ENCODE measurements at regions not wholly inside any gene's neighbourhood (a gene's known extent, or its start where the extent isn't known, plus 50 kb on each side); places are given as distances from the start of the nearest gene placed in this dataset.
A peak's percentile ranks its signal among the peaks of the same experiment; 100 is the strongest.
"Not testable (repeated sequence)": the region's sequence is repeated elsewhere in the genome, so short reads cannot be mapped to it uniquely, and the experiment has no call there.

- Mint-ChIP-seq H3K27ac (no peak overlapping the region), H3K27me3 (no peaks in the 10 kb centered on the region), H3K4me3 (no peak overlapping the region), H3K36me3 (peaks cover 0 to 1% (median 0%) of the 10 kb centered on the region in 3 donors), H3K9me3 (peaks cover 8 to 25% (median 13%) of the 10 kb centered on the region in 5 donors), H3K4me1 (no peaks in the 10 kb centered on the region)
- ChIA-PET POLR2A (no interaction called here), CTCF (no interaction called here)
- no peak overlapping the region for H3K27ac ChIP-seq (ENCODE audit: low read depth, low read length)
- no peak for DNase-seq
- H3K27me3 ChIP-seq (ENCODE audit: insufficient read depth, low read length, poor library complexity, severe bottlenecking) = no peaks in the 10 kb centered on the region
- H3K36me3 ChIP-seq (ENCODE audit: insufficient read depth, low read length) = no peaks in the 10 kb centered on the region
- no peaks in the 10 kb centered on the region for H3K9me3 ChIP-seq (ENCODE audit: low read length)
- no peak overlapping the region for H3K4me3 ChIP-seq (ENCODE audit: low read length)
- H3K4me1 ChIP-seq (ENCODE audit: insufficient read depth, low read length) = no peaks in the 10 kb centered on the region
Measured at GRCh38 chr17:70947215-70947614, 777.9 kb downstream of the KCNJ2 start.

- POLR2A ChIA-PET = no interaction called here
- H3K27me3 ChIP-seq (ENCODE audit: insufficient read depth, low read length, poor library complexity, severe bottlenecking) = no peaks in the 10 kb centered on the region
- Mint-ChIP-seq H3K27ac (peak overlapping the region in 1 of 8 donors; percentile 19), H3K9me3 (peaks cover 9 to 32% (median 20%) of the 10 kb centered on the region in 5 donors), H3K27me3 (no peaks in the 10 kb centered on the region), H3K36me3 (peaks cover 0 to 1% (median 0%) of the 10 kb centered on the region in 3 donors), H3K4me1 (no peaks in the 10 kb centered on the region), H3K4me3 (no peak overlapping the region)
- H3K27ac ChIP-seq (ENCODE audit: low read depth, low read length) = no peak overlapping the region
- H3K4me3 ChIP-seq (ENCODE audit: low read length) = no peak overlapping the region
- H3K4me1 ChIP-seq (ENCODE audit: insufficient read depth, low read length) = no peaks in the 10 kb centered on the region
- no peaks in the 10 kb centered on the region for H3K36me3 ChIP-seq (ENCODE audit: insufficient read depth, low read length)
- H3K9me3 ChIP-seq (ENCODE audit: low read length) = no peaks in the 10 kb centered on the region
- DNase-seq = no peak
- CTCF ChIA-PET = no interaction called here
Measured at GRCh38 chr17:70947636-70948565, 778.6 kb downstream of the KCNJ2 start.

- H3K27me3 ChIP-seq (ENCODE audit: insufficient read depth, low read length, poor library complexity, severe bottlenecking); DNase-seq; POLR2A ChIA-PET; H3K4me1 Mint-ChIP-seq; H3K4me3 ChIP-seq (ENCODE audit: low read length); H3K27me3 Mint-ChIP-seq; H3K27ac Mint-ChIP-seq; H3K36me3 Mint-ChIP-seq; CTCF ChIA-PET; H3K36me3 ChIP-seq (ENCODE audit: insufficient read depth, low read length); H3K4me3 Mint-ChIP-seq; H3K4me1 ChIP-seq (ENCODE audit: insufficient read depth, low read length); H3K9me3 ChIP-seq (ENCODE audit: low read length); H3K27ac ChIP-seq (ENCODE audit: low read depth, low read length): not testable (repeated sequence)
- H3K9me3 Mint-ChIP-seq = peaks cover 3 to 26% (median 23%) of the 10 kb centered on the region in 5 donors
Measured at GRCh38 chr17:70953140-70953539, 783.8 kb downstream of the KCNJ2 start.

- Histone ChIP-seq H3K27ac (ENCODE audit: low read depth, low read length) (no peak overlapping the region), H3K27me3 (ENCODE audit: insufficient read depth, low read length, poor library complexity, severe bottlenecking) (no peaks in the 10 kb centered on the region), H3K4me3 (ENCODE audit: low read length) (no peak overlapping the region), H3K9me3 (ENCODE audit: low read length) (no peaks in the 10 kb centered on the region), H3K36me3 (ENCODE audit: insufficient read depth, low read length) (no peaks in the 10 kb centered on the region), H3K4me1 (ENCODE audit: insufficient read depth, low read length) (no peaks in the 10 kb centered on the region)
- Mint-ChIP-seq H3K27me3 (no peaks in the 10 kb centered on the region), H3K9me3 (peaks cover 0 to 23% (median 13%) of the 10 kb centered on the region in 5 donors), H3K4me1 (no peaks in the 10 kb centered on the region), H3K27ac (no peak overlapping the region), H3K4me3 (no peak overlapping the region), H3K36me3 (no peaks in the 10 kb centered on the region)
- POLR2A ChIA-PET = no interaction called here
- DNase-seq = no peak
- CTCF ChIA-PET = no interaction called here
Measured at GRCh38 chr17:70955441-70955840, 786.1 kb downstream of the KCNJ2 start.

GRCh38 chr17:70956726-70957125 lies 787.4 kb downstream of the KCNJ2 start:
- Mint-ChIP-seq H3K4me1 (no peaks in the 10 kb centered on the region), H3K27me3 (no peaks in the 10 kb centered on the region), H3K4me3 (no peak overlapping the region), H3K36me3 (no peaks in the 10 kb centered on the region), H3K9me3 (peaks cover 0 to 20% (median 11%) of the 10 kb centered on the region in 5 donors), H3K27ac (no peak overlapping the region)
- POLR2A ChIA-PET = no interaction called here
- Histone ChIP-seq H3K27me3 (ENCODE audit: insufficient read depth, low read length, poor library complexity, severe bottlenecking) (no peaks in the 10 kb centered on the region), H3K4me3 (ENCODE audit: low read length) (no peak overlapping the region), H3K9me3 (ENCODE audit: low read length) (no peaks in the 10 kb centered on the region), H3K36me3 (ENCODE audit: insufficient read depth, low read length) (no peaks in the 10 kb centered on the region), H3K4me1 (ENCODE audit: insufficient read depth, low read length) (no peaks in the 10 kb centered on the region), H3K27ac (ENCODE audit: low read depth, low read length) (no peak overlapping the region)
- no peak for DNase-seq
- CTCF ChIA-PET = no interaction called here

- ChIA-PET POLR2A (no interaction called here), CTCF (no interaction called here)
- no peaks in the 10 kb centered on the region for H3K36me3 ChIP-seq (ENCODE audit: insufficient read depth, low read length)
- no peaks in the 10 kb centered on the region for H3K9me3 ChIP-seq (ENCODE audit: low read length)
- no peak overlapping the region for H3K4me3 ChIP-seq (ENCODE audit: low read length)
- Mint-ChIP-seq H3K4me3 (no peak overlapping the region), H3K27me3 (no peaks in the 10 kb centered on the region), H3K27ac (no peak overlapping the region), H3K9me3 (peaks cover 4 to 21% (median 7%) of the 10 kb centered on the region in 5 donors), H3K36me3 (no peaks in the 10 kb centered on the region), H3K4me1 (no peaks in the 10 kb centered on the region)
- DNase-seq = no peak
- H3K27me3 ChIP-seq (ENCODE audit: insufficient read depth, low read length, poor library complexity, severe bottlenecking) = no peaks in the 10 kb centered on the region
- H3K27ac ChIP-seq (ENCODE audit: low read depth, low read length) = no peak overlapping the region
- H3K4me1 ChIP-seq (ENCODE audit: insufficient read depth, low read length) = no peaks in the 10 kb centered on the region
Measured at GRCh38 chr17:70961341-70961740, 792.0 kb downstream of the KCNJ2 start.

GRCh38 chr17:70968302-70968701 lies 799.0 kb downstream of the KCNJ2 start:
- no peak overlapping the region for H3K27ac Mint-ChIP-seq
- ChIA-PET CTCF (no interaction called here), POLR2A (no interaction called here)
- no peaks in the 10 kb centered on the region for H3K9me3 ChIP-seq (ENCODE audit: low read length)
- H3K9me3 Mint-ChIP-seq = peaks cover 6 to 22% (median 14%) of the 10 kb centered on the region in 5 donors
- no peak for DNase-seq
- no peaks in the 10 kb centered on the region for H3K4me1 ChIP-seq (ENCODE audit: insufficient read depth, low read length)
- no peak overlapping the region for H3K4me3 Mint-ChIP-seq
- H3K27me3 ChIP-seq (ENCODE audit: insufficient read depth, low read length, poor library complexity, severe bottlenecking) = no peaks in the 10 kb centered on the region
- no peaks in the 10 kb centered on the region for H3K36me3 ChIP-seq (ENCODE audit: insufficient read depth, low read length)
- no peaks in the 10 kb centered on the region for H3K27me3 Mint-ChIP-seq
- H3K27ac ChIP-seq (ENCODE audit: low read depth, low read length) = no peak overlapping the region
- no peaks in the 10 kb centered on the region for H3K4me1 Mint-ChIP-seq
- no peaks in the 10 kb centered on the region for H3K36me3 Mint-ChIP-seq
- no peak overlapping the region for H3K4me3 ChIP-seq (ENCODE audit: low read length)

GRCh38 chr17:70969521-70970034 lies 800.2 kb downstream of the KCNJ2 start:
- H3K27ac Mint-ChIP-seq = no peak overlapping the region
- H3K4me1 ChIP-seq (ENCODE audit: insufficient read depth, low read length) = no peaks in the 10 kb centered on the region
- POLR2A ChIA-PET = no interaction called here
- no peak overlapping the region for H3K4me3 Mint-ChIP-seq
- no peak overlapping the region for H3K4me3 ChIP-seq (ENCODE audit: low read length)
- H3K36me3 ChIP-seq (ENCODE audit: insufficient read depth, low read length) = no peaks in the 10 kb centered on the region
- peaks cover 4 to 18% (median 8%) of the 10 kb centered on the region in 5 donors for H3K9me3 Mint-ChIP-seq
- no peaks in the 10 kb centered on the region for H3K9me3 ChIP-seq (ENCODE audit: low read length)
- H3K27me3 ChIP-seq (ENCODE audit: insufficient read depth, low read length, poor library complexity, severe bottlenecking) = no peaks in the 10 kb centered on the region
- no peak for DNase-seq
- CTCF ChIA-PET = no interaction called here
- no peaks in the 10 kb centered on the region for H3K36me3 Mint-ChIP-seq
- no peaks in the 10 kb centered on the region for H3K4me1 Mint-ChIP-seq
- H3K27me3 Mint-ChIP-seq = no peaks in the 10 kb centered on the region
- no peak overlapping the region for H3K27ac ChIP-seq (ENCODE audit: low read depth, low read length)

Data from CD8-positive, alpha-beta memory T cell (primary cell).